Omental fat pad (tissue), 3 donors: ENCODE measurements at regions not wholly inside any gene's neighbourhood (a gene's known extent, or its start where the extent isn't known, plus 50 kb on each side); places are given as distances from the start of the nearest gene placed in this dataset.

ENCODE experiments used
- ATAC-seq: fragments of 150-250 bp; one replicate; pipeline ENCODE4 v1.9.1; 2016; ENCODE audit warnings: mild to moderate bottlenecking, moderate library complexity; ENCODE audit not compliant: low FRiP score
- DNase-seq: peaks from one replicate; pipeline ENCODE4 v3.0.0-alpha.2; 2019; ENCODE audit warnings: low spot score
- TF ChIP-seq, protein P1 (sequence below), 3 donors: fragments of 450-650 bp; IDR thresholded peaks; one replicate each; pipeline ENCODE4 v1.5.1; 2016 to 2017; ENCODE audit warnings: antibody characterized with exemption in 3 of 3, mild to moderate bottlenecking in 3 of 3, moderate library complexity in 2 of 3

DNA sequence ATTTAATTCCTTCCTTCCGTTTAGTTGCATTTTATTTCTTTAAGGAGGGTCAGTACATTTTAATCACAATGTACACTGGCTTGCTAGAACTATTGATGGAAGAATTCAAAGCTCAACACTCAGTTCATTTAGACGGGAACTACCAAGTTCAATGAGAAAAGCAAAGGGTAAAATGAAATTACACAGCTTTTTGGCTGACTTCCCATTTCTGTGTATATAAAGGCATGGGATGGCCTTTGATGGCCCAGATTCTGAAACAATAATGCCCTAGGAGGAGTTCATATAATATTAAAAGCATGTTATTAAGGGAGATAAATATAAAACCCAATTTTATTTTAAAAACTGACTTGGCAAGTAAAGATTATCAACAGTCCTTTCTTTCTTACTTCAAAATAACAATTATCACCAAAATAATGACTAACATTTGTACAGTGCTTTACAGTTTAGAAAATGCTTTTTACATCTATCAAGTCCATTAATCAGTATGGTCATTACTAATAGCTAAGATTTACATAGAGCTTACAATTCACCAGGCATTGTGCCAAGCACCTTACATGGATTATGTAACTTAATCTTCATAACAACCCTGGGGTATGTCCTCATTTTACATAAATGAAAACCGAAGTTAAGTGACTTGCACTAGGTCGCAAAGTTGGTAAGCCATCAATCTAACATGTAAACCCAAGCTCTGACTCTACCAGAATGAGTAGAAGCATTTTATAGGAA, 402.4 kb downstream of the OMA1 start:
- TF ChIP-seq, protein P1, sequence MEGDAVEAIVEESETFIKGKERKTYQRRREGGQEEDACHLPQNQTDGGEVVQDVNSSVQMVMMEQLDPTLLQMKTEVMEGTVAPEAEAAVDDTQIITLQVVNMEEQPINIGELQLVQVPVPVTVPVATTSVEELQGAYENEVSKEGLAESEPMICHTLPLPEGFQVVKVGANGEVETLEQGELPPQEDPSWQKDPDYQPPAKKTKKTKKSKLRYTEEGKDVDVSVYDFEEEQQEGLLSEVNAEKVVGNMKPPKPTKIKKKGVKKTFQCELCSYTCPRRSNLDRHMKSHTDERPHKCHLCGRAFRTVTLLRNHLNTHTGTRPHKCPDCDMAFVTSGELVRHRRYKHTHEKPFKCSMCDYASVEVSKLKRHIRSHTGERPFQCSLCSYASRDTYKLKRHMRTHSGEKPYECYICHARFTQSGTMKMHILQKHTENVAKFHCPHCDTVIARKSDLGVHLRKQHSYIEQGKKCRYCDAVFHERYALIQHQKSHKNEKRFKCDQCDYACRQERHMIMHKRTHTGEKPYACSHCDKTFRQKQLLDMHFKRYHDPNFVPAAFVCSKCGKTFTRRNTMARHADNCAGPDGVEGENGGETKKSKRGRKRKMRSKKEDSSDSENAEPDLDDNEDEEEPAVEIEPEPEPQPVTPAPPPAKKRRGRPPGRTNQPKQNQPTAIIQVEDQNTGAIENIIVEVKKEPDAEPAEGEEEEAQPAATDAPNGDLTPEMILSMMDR (IDR thresholded peaks at IDR 0.05), result no peak
- no peak for DNase-seq
- no peak for ATAC-seq

DNA sequence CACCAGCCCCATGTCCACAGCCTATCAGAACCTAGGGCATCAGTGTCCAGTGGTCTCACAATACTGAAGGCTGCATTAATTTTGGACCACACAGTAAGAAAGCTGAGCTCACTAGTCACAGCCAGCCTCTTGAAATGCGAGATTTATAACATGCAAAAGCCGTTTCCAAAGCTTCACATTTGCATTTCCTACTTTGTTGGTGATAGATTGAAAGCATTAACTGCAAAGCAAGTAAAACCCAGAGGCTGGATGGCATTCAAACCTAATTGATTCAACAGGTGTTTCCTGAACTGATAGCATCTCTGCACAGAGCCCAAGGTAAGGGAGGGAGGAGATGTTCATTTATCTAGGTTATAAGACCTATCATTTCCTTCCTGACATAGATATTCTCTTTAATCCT, 410.1 kb downstream of the OMA1 start:
- ATAC-seq, result no peak
- TF ChIP-seq, protein P1 (IDR thresholded peaks at IDR 0.05), result no peak
- DNase-seq, result no peak

DNA sequence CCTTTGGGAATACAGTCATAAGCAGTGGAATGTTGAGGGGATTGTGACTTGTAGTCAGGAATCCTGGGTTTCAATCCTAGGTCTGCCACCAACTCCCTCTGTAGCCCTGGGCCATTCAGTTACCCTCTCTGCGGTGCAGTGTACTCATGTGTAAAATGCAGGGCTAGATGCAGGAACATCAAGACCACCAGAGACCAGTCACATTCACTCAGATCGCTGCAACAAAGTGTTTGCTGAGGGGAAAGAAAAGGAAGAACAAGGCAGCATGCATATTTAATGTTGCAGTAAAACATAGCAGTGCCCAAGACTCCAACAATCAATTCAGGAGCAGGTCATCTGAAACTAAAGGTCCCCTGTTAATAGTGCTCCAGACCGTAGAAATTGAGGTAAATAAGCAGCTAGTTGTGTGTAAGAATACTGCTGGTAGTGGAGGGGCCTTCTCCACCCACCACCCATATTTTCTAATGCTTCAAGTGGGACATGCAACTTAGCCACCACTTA, 410.7 kb downstream of the OMA1 start:
- TF ChIP-seq, protein P1 (IDR thresholded peaks at IDR 0.05), result no peak
- ATAC-seq, result no peak

DNA sequence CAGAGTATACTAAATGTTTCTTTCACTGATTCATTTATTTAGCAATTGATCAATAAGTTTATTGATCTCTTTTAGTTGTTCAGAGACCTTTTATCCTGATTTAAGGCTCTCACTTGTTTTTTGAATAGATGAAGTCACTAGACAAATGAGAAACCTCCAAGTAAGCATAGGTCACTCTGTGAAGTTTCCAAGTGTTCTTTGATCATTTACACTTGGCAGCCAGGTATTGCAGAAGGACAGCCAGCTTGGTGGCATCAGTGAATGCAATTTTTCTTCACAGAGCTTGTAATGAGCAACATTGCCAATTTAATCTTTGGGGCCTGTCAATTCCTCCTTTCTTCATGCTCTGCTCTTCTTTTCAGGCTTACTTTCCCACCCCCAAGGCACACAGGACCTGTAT, 413.0 kb downstream of the OMA1 start:
- TF ChIP-seq, protein P1 (IDR thresholded peaks at IDR 0.05), result no peak
- no peak for ATAC-seq
- no peak for DNase-seq

More for the DNA sequence above, 410.7 kb downstream of the OMA1 start:
- no peak for DNase-seq

DNA sequence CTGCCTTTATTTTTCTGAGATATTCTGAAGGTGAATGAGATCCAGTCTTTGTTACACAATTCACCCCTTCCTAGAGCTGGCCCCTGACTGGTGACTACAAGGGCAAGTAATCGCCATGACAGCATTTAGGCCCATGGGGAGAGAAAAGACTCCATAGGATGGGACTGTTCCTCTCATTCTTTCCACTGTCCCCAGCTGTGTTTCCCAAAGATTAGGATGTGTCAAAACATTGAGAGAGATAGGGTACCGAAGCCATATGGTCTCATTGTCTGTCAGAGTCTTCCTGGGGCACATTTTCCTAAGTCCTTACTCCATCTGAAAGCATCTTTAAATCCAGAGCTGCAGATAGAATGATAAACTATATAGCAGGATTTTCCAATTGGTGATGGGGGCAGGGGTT, 423.5 kb downstream of the OMA1 start:
- DNase-seq (no peak), ATAC-seq (no peak)
- TF ChIP-seq, protein P1 (IDR thresholded peaks at IDR 0.05), result no peak

DNA sequence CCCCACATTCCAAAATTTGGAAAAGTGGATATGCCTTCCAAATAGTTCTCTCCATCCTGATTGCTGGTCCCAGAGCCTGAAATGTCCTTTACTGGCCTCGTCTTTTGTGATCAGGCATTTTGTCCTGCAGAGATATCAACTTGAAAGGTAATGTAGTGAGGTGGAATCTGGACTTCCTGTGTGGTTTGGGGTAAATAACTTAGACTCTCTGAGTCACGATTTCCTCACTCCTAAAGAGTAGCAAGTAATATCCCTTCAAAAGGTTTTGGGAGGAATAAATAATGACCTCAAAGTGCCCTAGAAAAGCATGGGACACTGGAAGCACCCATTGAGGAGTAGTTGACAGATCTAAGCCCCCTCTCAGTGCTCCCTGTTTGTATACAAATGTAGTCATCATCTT, 426.6 kb downstream of the OMA1 start:
- DNase-seq, result no peak

More for the DNA sequence above, 426.6 kb downstream of the OMA1 start:
- TF ChIP-seq, protein P1 (IDR thresholded peaks at IDR 0.05), result no peak
- no peak for ATAC-seq
